OCI-LY3 (cell line): ENCODE measurements at regions not wholly inside any gene's neighbourhood (a gene's known extent, or its start where the extent isn't known, plus 50 kb on each side); places are given as distances from the start of the nearest gene placed in this dataset.

ENCODE experiments used
- H2AFZ ChIP-seq: fragments of 200-600, 300-600 bp; shearing (Covaris generic); 2 replicates; pipeline ENCODE4 v1.6.0; 2014; ENCODE audit warnings: antibody characterized with exemption, low read depth, low read length
- H3K27ac ChIP-seq: fragments of 200-600, 300-600 bp; sonication (generic); 2 replicates; pipeline ENCODE4 v1.5.1; 2014; ENCODE audit warnings: mild to moderate bottlenecking, low read length, moderate library complexity, mixed read lengths
- H3K27me3 ChIP-seq: fragments of 200-600, 300-600 bp; sonication (generic); 2 replicates; pipeline ENCODE4 v1.6.1; 2014; ENCODE audit warnings: low read depth, low read length, mixed read lengths
- H3K36me3 ChIP-seq: fragments of 200-600, 300-600 bp; sonication (generic); replicated peaks from 2 replicates; pipeline ENCODE3; 2014; ENCODE audit warnings: low read depth, low read length, mixed read lengths
- H3K4me1 ChIP-seq: fragments of 300-600, 200-600 bp; sonication (generic); 2 replicates; pipeline ENCODE4 v1.6.1; 2014; ENCODE audit warnings: low read length, mixed read lengths
- H3K4me2 ChIP-seq: fragments of 200-600, 300-600 bp; sonication (generic); 2 replicates; pipeline ENCODE4 v1.6.1; 2014; ENCODE audit warnings: low read length, mixed read lengths
- H3K4me3 ChIP-seq: fragments of 300-600, 200-600 bp; sonication (generic); 2 replicates; pipeline ENCODE4 v1.5.1; 2014; ENCODE audit warnings: antibody characterized with exemption, mild to moderate bottlenecking, low read length, moderate library complexity
- H3K79me2 ChIP-seq: fragments of 300-600, 200-600 bp; shearing (Covaris generic); 2 replicates; pipeline ENCODE4 v1.6.1; 2014; ENCODE audit warnings: mild to moderate bottlenecking, low read length, mixed read lengths
- H3K9ac ChIP-seq: fragments of 300-600, 200-600 bp; shearing (Covaris generic); 2 replicates; pipeline ENCODE4 v1.6.0; 2014; ENCODE audit warnings: mild to moderate bottlenecking, low read length, moderate library complexity
- H3K9me3 ChIP-seq: fragments of 200-600, 300-600 bp; shearing (Covaris generic); 2 replicates; pipeline ENCODE4 v1.6.1; 2014; ENCODE audit warnings: low read length, mixed read lengths; ENCODE audit not compliant: insufficient read depth
- H4K20me1 ChIP-seq: fragments of 200-600, 300-600 bp; sonication (generic); 2 replicates; pipeline ENCODE4 v1.6.1; 2016; ENCODE audit warnings: low read length, mixed read lengths; ENCODE audit not compliant: insufficient read depth
- CTCF ChIP-seq: fragments of 200-600, 300-600 bp; sonication (generic); IDR thresholded peaks from 2 replicates; pipeline ENCODE4 v1.5.1; 2014; ENCODE audit warnings: antibody characterized with exemption, low read length, low read depth
- EZH2phosphoT487 ChIP-seq: fragments of 200-600 bp; shearing (Covaris generic); IDR thresholded peaks from 2 replicates; pipeline ENCODE4 v1.6.1; 2018; ENCODE audit warnings: antibody characterized with exemption, mixed run types, low read depth

- Histone ChIP-seq H3K9me3 (0 out of 2 replicates have a peak, but pooled peaks cover 11% of the 10 kb centered on the region), H3K4me1 (no peaks in the 10 kb centered on the region), H3K36me3 (no peaks in the 10 kb centered on the region), H3K27me3 (no peaks in the 10 kb centered on the region), H3K4me3 (no peak overlapping the region), H2AFZ (no peak overlapping the region), H3K27ac (no peak overlapping the region), H3K4me2 (no peak overlapping the region), H4K20me1 (no peaks in the 10 kb centered on the region), H3K9ac (no peak overlapping the region), H3K79me2 (no peaks in the 10 kb centered on the region)
- TF ChIP-seq EZH2phosphoT487, result no peak
- no peak for TF ChIP-seq CTCF
These were observed 200.3 kb downstream of the ZNF621 start for GRCh38 chr3:40725031-40725430.

GRCh38 chr3:40731445-40731844 lies 206.7 kb downstream of the ZNF621 start:
- no peak overlapping the region for H3K9ac ChIP-seq
- no peak overlapping the region for H3K27ac ChIP-seq
- 0 out of 2 replicates have a peak, but pooled peaks cover 11% of the 10 kb centered on the region for H3K9me3 ChIP-seq
- no peaks in the 10 kb centered on the region for H3K27me3 ChIP-seq
- no peaks in the 10 kb centered on the region for H3K79me2 ChIP-seq
- no peaks in the 10 kb centered on the region for H3K36me3 ChIP-seq
- H3K4me2 ChIP-seq, result no peak overlapping the region
- H2AFZ ChIP-seq, result no peak overlapping the region
- no peak for TF ChIP-seq EZH2phosphoT487
- TF ChIP-seq CTCF, result no peak
- H3K4me3 ChIP-seq, result no peak overlapping the region
- H4K20me1 ChIP-seq, result no peaks in the 10 kb centered on the region
- no peaks in the 10 kb centered on the region for H3K4me1 ChIP-seq

GRCh38 chr3:40736943-40737342 lies 212.2 kb downstream of the ZNF621 start:
- Histone ChIP-seq H3K4me1 (0 out of 2 replicates have a peak, but pooled peaks cover 3% of the 10 kb centered on the region), H3K27ac (no peak overlapping the region), H3K9me3 (no peaks in the 10 kb centered on the region), H4K20me1 (no peaks in the 10 kb centered on the region), H3K4me3 (no peak overlapping the region), H3K27me3 (no peaks in the 10 kb centered on the region), H3K4me2 (no peak overlapping the region), H3K79me2 (no peaks in the 10 kb centered on the region), H3K36me3 (no peaks in the 10 kb centered on the region), H3K9ac (no peak overlapping the region), H2AFZ (no peak overlapping the region)
- no peak for TF ChIP-seq EZH2phosphoT487
- no peak for TF ChIP-seq CTCF

- Histone ChIP-seq H3K4me1 (0 out of 2 replicates have a peak, but pooled peaks cover 3% of the 10 kb centered on the region), H3K36me3 (no peaks in the 10 kb centered on the region), H2AFZ (no peak overlapping the region), H3K27me3 (no peaks in the 10 kb centered on the region), H3K9ac (no peak overlapping the region), H3K4me2 (no peak overlapping the region), H4K20me1 (no peaks in the 10 kb centered on the region), H3K27ac (no peak overlapping the region), H3K4me3 (no peak overlapping the region), H3K79me2 (no peaks in the 10 kb centered on the region), H3K9me3 (no peaks in the 10 kb centered on the region)
- TF ChIP-seq EZH2phosphoT487, result no peak
- no peak for TF ChIP-seq CTCF
These were observed 212.6 kb downstream of the ZNF621 start for GRCh38 chr3:40737343-40737742.
